ENCODE measurements at regions not wholly inside any gene's neighbourhood (a gene's known extent, or its start where the extent isn't known, plus 50 kb on each side); places are given as distances from the start of the nearest gene placed in this dataset.

DNA sequence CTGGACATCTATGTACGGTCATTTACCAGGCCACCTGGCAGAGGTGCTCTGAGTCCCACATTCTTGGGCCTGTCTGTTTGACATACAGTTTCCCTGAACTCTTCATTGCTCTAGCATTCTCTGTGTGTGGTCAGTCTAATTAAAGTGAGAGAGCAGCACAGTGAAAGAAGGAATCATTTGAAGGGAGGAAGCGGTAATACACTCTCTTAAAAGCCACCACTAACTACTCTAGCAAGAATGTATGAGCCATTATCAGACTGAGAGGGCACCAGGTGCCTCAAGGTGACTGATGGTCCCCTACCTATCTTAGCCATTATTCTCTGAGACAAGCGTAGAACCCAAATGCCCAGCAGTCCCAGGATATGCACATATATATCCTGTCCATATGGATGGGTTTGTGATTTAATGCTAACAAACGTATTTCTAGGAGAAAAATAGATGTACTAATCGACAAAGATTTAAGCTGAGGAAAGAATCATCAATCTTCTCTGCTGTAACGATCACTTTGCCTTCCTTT lies 527.2 kb downstream of the PRELID2 start:
- no peaks in the 10 kb centered on the region for H3K27me3 ChIP-seq (ENCODE audit: low read depth)
- TF ChIP-seq, protein P1, sequence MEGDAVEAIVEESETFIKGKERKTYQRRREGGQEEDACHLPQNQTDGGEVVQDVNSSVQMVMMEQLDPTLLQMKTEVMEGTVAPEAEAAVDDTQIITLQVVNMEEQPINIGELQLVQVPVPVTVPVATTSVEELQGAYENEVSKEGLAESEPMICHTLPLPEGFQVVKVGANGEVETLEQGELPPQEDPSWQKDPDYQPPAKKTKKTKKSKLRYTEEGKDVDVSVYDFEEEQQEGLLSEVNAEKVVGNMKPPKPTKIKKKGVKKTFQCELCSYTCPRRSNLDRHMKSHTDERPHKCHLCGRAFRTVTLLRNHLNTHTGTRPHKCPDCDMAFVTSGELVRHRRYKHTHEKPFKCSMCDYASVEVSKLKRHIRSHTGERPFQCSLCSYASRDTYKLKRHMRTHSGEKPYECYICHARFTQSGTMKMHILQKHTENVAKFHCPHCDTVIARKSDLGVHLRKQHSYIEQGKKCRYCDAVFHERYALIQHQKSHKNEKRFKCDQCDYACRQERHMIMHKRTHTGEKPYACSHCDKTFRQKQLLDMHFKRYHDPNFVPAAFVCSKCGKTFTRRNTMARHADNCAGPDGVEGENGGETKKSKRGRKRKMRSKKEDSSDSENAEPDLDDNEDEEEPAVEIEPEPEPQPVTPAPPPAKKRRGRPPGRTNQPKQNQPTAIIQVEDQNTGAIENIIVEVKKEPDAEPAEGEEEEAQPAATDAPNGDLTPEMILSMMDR (IDR thresholded peaks at IDR 0.05; ENCODE audit: borderline replicate concordance) = no peak
- no peaks in the 10 kb centered on the region for H3K4me1 ChIP-seq
- no peaks in the 10 kb centered on the region for H3K9me3 ChIP-seq (replicated peaks)
- H3K27ac ChIP-seq (replicated peaks) = no peak overlapping the region
- no peak overlapping the region for H3K4me3 ChIP-seq
- intact Hi-C loops (cut with micrococcal nuclease) = no loop called here
- no peaks in the 10 kb centered on the region for H3K36me3 ChIP-seq
- DNase-seq = no peak

DNA sequence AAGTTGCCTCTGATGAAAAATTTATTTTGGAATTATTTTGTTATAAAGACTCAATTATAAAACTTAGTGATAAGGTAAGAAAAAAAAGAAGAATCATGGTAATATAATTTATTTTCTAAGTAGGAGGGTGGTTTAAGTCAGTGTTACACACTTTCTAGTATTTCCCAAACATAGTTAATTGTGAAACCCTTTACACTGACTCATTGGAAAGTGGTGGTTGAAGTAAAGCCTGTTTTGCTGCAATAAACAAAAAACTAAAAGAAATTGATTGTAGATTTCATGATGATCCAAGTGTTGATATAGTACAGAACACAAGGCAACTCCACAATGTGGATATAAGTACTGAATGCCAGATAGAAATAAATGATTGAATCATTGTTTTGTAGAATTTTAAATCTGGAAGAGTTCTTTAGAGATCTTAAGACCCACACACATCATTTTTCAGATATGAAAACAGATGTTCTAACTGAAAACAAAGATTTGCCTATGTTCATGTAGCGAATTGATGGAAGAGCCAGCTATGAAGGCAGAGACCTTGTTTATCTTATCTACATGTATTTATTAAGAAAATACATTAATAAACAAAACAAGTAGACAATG lies 539.8 kb downstream of the PRELID2 start:
- intact Hi-C loops (cut with micrococcal nuclease) = no loop called here
- Histone ChIP-seq H3K9me3 (replicated peaks) (peaks cover 3% of the 10 kb centered on the region), H3K4me3 (no peak overlapping the region), H3K36me3 (no peaks in the 10 kb centered on the region), H3K27me3 (ENCODE audit: low read depth) (no peaks in the 10 kb centered on the region), H3K4me1 (no peaks in the 10 kb centered on the region), H3K27ac (replicated peaks) (no peak overlapping the region)
- no peak for DNase-seq
- TF ChIP-seq, protein P1 (IDR thresholded peaks at IDR 0.05; ENCODE audit: borderline replicate concordance) = no peak

DNA sequence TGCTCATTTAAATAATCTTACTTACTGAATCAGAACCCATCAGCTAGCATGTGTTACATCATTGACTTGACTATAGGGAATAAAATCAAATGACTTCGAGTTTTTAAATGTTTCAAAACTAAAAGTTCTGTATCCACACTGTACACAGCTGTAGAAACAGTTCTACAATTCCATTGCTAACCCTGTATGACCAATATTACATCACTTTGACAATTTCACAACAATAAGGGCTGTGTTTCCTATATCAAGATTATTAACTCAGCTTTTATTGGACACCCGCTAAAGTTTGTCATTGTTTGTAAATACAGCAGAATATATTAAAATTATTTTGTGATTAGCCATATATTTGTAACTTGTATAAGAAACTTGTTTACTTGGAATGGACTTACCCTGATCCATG lies 540.8 kb downstream of the PRELID2 start:
- Histone ChIP-seq H3K27me3 (ENCODE audit: low read depth) (no peaks in the 10 kb centered on the region), H3K4me3 (no peak overlapping the region), H3K9me3 (replicated peaks) (peaks cover 3% of the 10 kb centered on the region), H3K4me1 (no peaks in the 10 kb centered on the region), H3K36me3 (no peaks in the 10 kb centered on the region), H3K27ac (replicated peaks) (no peak overlapping the region)
- TF ChIP-seq, protein P1 (IDR thresholded peaks at IDR 0.05; ENCODE audit: borderline replicate concordance) = no peak
- intact Hi-C loops (cut with micrococcal nuclease) = no loop called here
- no peak for DNase-seq

DNA sequence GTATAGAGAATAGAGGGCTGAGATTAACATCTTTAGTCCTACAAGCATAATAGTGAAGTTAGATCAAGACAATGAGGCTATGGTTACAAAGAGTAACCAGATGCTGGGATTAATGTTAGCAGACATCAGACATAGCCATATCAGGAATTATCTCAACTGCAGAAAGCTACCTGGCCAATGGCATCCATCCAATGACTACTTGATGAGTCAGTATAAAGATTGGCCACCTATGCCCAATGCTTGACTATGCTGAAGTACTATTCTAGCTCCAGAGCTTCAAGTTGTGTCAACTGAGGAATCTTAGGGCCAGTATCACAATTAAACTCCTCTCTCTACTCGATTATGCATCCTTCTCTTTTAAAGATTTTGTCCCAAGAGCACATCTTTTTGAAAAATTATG lies 541.4 kb downstream of the PRELID2 start:
- DNase-seq = no peak
- Histone ChIP-seq H3K27me3 (ENCODE audit: low read depth) (no peaks in the 10 kb centered on the region), H3K36me3 (no peaks in the 10 kb centered on the region), H3K27ac (replicated peaks) (no peak overlapping the region), H3K9me3 (replicated peaks) (peaks cover 3% of the 10 kb centered on the region), H3K4me3 (no peak overlapping the region), H3K4me1 (no peaks in the 10 kb centered on the region)
- TF ChIP-seq, protein P1 (IDR thresholded peaks at IDR 0.05; ENCODE audit: borderline replicate concordance) = no peak
- intact Hi-C loops (cut with micrococcal nuclease) = no loop called here

DNA sequence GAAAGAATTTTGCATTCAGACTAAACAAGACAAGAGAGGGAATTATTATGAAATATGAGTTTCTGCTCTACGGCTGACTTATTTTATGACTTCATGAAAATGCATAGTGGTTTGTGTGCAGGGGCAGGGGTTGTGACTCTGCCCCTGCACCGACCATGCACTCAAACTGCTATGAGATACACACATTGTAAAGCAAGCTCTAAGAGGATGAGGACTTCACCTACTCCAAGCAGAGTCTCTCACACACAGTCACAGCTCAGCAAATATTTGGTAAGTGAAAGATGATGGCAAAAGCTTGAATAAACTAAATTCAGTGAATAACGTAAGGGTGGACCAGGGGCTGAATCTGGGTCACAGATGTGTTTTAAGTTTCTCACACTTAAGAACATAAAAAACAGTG lies 542.9 kb downstream of the PRELID2 start:
- H3K4me1 ChIP-seq = no peaks in the 10 kb centered on the region
- H3K4me3 ChIP-seq = no peak overlapping the region
- H3K9me3 ChIP-seq (replicated peaks) = no peaks in the 10 kb centered on the region
- TF ChIP-seq, protein P1 (IDR thresholded peaks at IDR 0.05; ENCODE audit: borderline replicate concordance) = no peak
- H3K27ac ChIP-seq (replicated peaks) = no peak overlapping the region
- DNase-seq = no peak
- no peaks in the 10 kb centered on the region for H3K36me3 ChIP-seq
- H3K27me3 ChIP-seq (ENCODE audit: low read depth) = no peaks in the 10 kb centered on the region
- intact Hi-C loops (cut with micrococcal nuclease) = no loop called here
